Forelimb muscle (tissue), 1 donor: ENCODE measurements at regions not wholly inside any gene's neighbourhood (a gene's known extent, or its start where the extent isn't known, plus 50 kb on each side); places are given as distances from the start of the nearest gene placed in this dataset.
"Not testable (repeated sequence)": the region's sequence is repeated elsewhere in the genome, so short reads cannot be mapped to it uniquely, and the experiment has no call there.

Experiments
- DNase-seq: peaks from one replicate; pipeline ENCODE4 v3.0.0-alpha.2; 2013; ENCODE audit warnings: low read depth

GRCh38 chr6:160804639-160805038, 102.6 kb downstream of the PLG start:
- DNase-seq = no peak

DNA sequence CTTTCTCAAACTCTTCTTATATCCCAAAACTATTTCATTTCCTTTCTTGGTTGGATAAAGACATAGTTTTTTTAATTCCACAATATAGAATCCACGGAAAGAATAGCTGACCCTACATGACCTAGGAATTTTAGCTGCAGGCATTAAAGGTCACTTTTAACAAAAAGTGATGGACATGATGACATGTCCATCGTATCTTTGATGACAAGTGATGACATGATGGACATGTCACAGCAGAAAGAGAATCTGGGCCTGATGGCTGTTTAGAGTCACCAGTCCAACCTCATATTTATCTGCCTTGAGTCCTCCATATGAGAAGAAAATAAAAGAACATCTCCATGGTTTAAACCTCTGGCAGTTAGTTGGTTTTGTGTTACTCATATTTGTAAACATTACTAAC, 106.2 kb downstream of the PLG start:
- DNase-seq = no peak

GRCh38 chr6:160810238-160810637, 108.2 kb downstream of the PLG start:
- DNase-seq = no peak

DNA sequence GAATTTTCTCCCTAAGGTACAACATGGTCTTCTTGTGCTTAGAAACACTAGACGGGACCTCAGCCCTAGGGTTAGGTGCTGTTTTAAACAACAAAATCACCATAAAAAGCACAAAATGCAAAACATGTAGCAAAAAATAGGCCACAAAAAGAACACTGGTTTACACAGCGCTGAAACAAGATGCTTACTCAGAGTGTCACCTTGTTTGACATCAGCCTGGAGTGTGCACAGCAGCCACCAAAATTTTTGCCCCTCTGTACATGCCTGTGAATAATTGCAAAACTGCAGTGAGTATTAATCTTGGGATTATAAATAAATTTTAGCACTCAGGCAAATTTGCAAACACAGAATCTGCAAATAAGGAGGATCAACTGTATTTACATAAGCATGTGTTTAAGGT, 110.1 kb downstream of the PLG start:
- no peak for DNase-seq

DNA sequence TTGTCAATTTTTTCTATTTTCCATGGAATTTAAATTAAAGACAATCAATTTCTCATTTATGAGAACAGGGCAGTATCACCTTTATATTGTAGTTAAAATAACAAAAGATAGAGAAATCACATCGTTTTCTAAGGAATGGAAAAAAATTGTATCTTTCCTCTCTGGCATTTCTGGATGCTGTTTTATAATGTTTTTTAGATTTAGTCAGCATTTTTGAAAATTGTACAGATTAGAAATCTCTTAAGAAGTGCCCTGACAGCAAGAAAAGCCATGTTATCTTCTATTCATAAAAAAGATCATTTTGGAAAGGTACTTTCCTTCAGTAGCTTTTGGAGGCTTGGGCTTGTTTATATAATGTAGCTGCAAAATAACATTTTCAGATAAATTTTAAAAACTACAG, 116.9 kb downstream of the PLG start:
- DNase-seq = no peak

- DNase-seq = not testable (repeated sequence)
Measured at GRCh38 chr6:160820661-160821060, 118.6 kb downstream of the PLG start.

DNA sequence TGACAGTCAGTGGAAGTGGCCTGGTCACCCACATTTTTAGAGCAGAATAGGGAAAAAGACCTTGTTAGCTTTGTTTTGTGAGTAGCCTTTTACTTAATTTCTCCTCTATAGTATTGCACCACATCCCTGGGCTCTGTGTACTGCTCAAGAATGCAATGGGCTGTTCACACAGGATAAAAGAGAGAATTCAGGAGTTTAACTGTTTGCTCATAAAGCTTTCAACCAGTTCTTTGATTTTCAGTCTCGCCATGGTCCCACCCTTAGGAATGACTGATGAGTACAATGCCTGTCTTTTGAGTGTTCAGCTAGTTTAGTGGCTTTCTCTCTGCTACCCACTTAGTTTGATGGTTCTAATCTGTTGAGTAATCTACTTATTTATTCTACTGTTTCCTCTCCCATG, 129.7 kb downstream of the PLG start:
- no peak for DNase-seq

DNA sequence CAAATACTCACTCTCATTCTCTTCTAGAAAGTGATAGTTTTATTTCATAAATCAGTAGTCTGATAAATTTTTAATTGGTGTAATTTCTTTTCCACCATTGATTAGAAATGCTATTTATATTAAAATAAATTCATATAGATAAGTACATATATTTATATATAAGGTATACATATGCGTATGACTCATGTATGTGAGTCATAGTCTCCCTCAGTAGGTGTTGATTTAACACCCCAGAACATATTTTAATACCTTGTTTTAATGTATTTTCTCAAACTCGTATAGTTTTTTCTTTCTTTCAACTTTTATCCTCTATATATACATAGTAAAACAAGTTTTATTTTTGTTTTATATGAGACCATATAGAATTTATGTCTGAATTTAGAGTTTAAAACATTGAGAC, 130.4 kb downstream of the PLG start:
- DNase-seq = no peak

- DNase-seq = no peak
Measured at GRCh38 chr6:160837146-160837545, 135.1 kb downstream of the PLG start.

DNA sequence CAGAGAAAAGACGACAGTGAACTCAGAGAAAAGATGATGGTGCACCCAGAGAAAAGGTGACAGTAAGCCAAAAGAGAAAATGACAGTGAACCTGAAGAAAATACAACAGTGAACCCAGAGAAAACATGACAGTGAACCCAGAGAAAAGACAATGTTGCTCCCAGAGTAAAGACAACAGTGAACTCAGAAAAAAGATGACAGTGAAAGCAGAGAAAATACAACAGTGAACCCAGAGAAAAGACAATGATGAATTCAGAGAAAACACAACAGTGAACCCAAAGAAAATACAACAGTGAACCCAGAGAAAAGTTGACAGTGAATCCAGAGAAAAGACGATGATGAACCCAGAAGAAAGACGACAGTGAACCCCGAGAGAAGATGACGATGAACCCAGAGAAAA, 140.5 kb upstream of the MAP3K4 start:
- DNase-seq = no peak

- DNase-seq = no peak
Measured at GRCh38 chr6:160853946-160854345, 137.6 kb upstream of the MAP3K4 start.

DNA sequence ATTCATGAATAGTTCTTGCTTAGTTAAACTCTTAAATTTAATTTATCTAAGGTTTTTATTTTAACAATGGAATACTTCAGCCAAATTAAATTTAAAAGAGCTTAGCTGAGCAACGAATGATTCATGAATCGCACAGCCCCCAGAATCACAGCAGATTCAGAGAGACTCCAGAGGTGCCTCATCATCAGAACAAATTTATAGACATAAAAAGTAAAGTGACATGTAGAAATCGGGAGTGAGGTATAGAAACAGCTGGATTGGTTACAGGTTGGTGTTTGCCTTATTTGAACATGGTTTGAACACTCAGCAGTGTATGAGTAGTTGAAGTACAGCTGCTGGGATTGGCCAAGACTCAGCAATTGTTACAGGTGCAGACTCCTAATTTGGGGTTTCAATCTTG, 132.7 kb upstream of the MAP3K4 start:
- no peak for DNase-seq

DNA sequence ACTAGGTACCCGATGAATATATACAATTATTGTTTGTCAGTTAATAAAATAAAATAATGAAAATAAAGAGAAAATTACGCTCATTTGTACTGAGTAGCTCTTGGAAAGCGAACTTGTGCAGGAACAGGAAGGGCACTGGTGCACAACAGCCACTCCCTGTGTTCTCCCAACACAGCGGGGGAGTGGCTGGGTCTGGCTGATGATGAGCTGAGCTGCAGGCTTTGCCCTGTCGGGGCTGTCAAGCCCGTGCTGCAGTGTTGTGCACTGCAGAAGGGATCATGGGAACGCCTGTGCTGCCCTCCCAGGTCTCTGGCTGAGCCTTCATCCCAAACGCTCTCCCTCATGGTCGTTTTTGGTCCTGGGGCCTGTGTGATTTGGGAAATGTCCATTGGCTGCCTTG, 131.7 kb upstream of the MAP3K4 start:
- no peak for DNase-seq

GRCh38 chr6:160861824-160862223, 129.7 kb upstream of the MAP3K4 start:
- no peak for DNase-seq

- DNase-seq = no peak
Measured at GRCh38 chr6:160863782-160864181, 127.8 kb upstream of the MAP3K4 start.

- no peak for DNase-seq
Measured at GRCh38 chr6:160871320-160871719, 120.2 kb upstream of the MAP3K4 start.

- no peak for DNase-seq
Measured at GRCh38 chr6:160881148-160881808, 110.3 kb upstream of the MAP3K4 start.

- DNase-seq = no peak
Measured at GRCh38 chr6:160882006-160882405, 109.6 kb upstream of the MAP3K4 start.

DNA sequence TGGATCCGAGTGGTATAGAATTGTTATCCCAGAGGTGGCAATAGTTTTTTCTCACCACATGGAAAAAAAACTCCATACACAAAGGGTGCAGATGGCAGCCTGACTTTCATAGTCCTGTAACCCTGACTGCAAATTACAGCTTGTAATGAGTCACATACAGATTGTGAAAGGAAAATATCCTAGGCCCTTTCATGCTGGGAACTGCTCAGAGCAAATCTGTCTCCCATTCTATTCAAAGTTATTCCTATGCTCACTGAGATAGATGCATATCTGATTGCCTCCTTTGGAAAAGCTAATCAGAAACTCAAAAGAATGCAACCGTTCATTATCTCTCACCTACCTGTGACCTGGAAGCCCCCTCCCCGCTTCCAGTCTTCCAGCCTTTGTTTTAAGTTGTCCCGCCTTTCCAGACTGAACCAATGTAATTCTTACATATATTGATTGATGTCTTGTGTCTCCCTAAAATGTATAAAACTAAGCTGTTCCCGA, 108.7 kb upstream of the MAP3K4 start:
- DNase-seq = no peak

- no peak for DNase-seq
Measured at GRCh38 chr6:160883560-160883959, 108.0 kb upstream of the MAP3K4 start.

- no peak for DNase-seq
Measured at GRCh38 chr6:160883999-160884398, 107.6 kb upstream of the MAP3K4 start.

DNA sequence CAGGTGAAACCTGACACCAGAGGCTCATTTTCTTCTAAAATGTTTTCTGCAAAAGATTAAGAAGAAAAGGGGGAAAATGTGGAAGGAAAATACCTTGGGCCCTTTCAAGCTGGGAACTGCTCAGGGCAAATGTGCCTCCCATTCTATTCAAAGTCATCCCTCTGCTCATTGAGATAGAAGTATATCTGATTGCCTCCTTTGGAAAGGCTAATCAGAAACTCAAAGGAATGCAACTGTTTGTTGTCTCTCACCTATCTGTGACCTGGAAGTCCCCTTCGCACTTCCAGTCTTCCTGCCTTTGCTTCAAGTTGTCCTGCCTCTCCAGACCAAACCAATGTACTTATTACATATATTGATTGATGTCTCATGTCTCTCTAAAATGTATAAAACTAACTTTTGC, 102.4 kb upstream of the MAP3K4 start:
- DNase-seq = not testable (repeated sequence)

DNA sequence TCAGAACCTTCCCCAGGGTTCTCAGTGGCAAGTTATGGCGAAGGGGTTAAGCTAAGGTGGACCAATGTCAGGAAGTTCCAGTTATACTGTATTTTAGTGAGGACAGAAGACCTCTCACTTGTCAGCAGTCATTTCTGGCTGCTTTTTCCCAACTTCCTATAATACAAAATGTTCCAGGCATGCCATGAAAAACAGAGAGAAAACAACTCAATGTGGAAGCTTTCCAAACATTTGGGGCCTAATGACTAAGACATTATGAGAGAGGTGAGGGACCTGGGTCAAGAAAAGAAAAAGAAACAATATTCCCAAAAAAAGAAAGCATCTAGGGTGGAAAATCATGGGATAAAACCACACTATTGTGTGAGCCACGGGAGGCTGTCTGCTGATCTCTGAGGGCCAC, 99.9 kb upstream of the MAP3K4 start:
- DNase-seq = no peak

- DNase-seq = no peak
Measured at GRCh38 chr6:160895562-160895961, 96.0 kb upstream of the MAP3K4 start.
